GM10266 (cell line): ENCODE measurements at regions not wholly inside any gene's neighbourhood (a gene's known extent, or its start where the extent isn't known, plus 50 kb on each side); places are given as distances from the start of the nearest gene placed in this dataset.

Source experiments
- DNase-seq: peaks from one replicate; pipeline ENCODE4 v3.0.0; 2012; ENCODE audit errors: extremely low spot score
- TF ChIP-seq, protein P1 (sequence below): IDR thresholded peaks from 2 replicates; pipeline ENCODE4 v1.5.1; 2012; ENCODE audit warnings: mild to moderate bottlenecking, low read depth; ENCODE audit not compliant: control insufficient read depth, insufficient read depth; ENCODE audit errors: missing control alignments

DNA sequence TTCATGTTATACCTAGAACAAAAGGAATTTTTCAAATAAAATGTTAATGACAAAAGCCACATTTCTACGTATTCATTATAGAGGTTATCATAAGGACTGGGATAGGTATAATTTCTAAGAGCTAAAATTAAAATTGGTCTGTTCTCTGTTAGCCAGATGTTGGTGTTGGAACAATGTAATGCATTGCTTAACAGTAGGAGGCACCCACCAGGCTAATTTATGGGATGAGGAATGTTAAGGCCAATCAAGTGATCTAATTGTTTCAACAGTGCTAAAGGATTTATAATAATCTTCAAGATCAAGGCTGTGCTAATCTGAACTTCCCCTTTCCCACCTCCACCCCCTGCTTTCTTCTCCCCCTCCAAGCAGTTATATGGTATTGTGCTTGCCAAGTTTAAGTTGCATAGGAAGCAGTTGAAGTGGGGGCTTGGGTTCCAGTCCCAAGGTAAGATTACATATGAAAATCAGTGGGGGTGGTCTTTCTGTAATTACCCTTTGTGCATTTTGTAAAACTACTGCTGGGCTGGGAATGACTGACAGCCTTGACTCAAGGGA, 89.2 kb upstream of the BACH2 start:
- no peak for DNase-seq
- TF ChIP-seq, protein P1, sequence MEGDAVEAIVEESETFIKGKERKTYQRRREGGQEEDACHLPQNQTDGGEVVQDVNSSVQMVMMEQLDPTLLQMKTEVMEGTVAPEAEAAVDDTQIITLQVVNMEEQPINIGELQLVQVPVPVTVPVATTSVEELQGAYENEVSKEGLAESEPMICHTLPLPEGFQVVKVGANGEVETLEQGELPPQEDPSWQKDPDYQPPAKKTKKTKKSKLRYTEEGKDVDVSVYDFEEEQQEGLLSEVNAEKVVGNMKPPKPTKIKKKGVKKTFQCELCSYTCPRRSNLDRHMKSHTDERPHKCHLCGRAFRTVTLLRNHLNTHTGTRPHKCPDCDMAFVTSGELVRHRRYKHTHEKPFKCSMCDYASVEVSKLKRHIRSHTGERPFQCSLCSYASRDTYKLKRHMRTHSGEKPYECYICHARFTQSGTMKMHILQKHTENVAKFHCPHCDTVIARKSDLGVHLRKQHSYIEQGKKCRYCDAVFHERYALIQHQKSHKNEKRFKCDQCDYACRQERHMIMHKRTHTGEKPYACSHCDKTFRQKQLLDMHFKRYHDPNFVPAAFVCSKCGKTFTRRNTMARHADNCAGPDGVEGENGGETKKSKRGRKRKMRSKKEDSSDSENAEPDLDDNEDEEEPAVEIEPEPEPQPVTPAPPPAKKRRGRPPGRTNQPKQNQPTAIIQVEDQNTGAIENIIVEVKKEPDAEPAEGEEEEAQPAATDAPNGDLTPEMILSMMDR: no peak

DNA sequence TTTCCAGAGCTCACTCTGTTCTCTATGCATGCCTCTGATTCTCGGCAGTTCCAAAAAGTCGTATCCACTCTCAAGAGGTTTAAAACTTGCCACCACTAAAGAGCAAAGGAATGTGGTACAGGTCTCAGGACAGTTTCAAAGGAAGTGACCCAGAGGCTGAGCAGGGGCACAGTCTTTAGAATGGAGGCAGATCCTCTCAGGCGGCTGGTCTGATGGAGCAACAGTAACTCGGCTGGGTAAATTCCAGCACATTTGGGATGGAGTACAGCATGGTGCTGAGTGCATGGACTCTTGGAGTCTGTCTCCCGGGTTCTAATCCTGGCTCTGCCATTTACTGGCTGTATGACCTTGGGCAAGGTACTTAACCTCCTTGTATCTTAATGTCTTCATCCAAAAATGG, 88.1 kb upstream of the BACH2 start:
- DNase-seq: no peak
- TF ChIP-seq, protein P1: no peak

DNA sequence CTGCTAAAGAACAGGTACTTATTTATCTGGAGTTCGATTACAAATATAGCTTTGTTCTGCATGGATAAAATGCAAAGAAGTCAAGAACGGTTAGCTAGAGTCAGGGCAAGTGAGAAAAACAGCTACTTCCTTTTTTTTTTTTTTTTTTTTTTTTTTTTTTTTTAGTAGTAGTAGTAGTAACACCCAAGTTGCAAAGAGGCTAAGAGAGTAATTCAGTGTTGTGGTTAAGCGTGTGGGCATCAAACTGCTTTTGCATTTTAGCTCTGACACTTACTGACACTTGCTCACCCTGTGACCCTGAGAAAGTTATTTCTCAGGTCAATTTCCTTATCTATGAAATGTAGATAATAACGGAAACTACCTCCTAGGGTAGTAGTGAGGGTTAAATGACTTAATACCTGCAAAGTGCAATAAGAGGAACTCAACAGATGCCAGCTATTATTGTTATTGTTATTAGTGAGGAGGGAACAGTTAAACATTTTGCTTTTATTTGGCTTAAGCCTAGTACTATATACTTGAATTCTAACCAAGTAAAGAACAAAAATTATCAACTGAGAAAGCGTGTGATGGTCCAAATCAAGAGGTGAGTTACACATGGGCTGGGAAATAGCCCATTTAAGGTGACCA, 86.7 kb upstream of the BACH2 start:
- DNase-seq: no peak
- TF ChIP-seq, protein P1: no peak

DNA sequence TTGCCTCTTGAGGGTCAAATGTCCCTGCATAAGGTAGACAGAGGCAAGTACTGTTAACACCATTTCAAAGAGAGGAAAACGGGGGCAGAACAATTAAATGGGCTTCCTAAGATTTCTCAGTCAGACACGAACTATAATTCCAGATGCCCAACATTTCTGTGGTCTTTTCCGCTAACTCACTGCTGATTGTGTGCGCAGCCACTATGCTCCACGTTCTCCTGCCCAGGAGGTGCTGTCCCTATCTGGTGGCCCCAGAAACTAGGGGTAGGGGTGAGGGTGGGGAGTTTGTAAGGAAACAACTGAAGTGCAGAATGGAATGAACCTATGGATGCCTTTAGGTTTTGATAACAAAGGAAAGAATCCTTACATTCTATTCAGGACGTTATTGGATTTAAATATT, 86.1 kb upstream of the BACH2 start:
- TF ChIP-seq, protein P1: no peak
- DNase-seq: no peak

DNA sequence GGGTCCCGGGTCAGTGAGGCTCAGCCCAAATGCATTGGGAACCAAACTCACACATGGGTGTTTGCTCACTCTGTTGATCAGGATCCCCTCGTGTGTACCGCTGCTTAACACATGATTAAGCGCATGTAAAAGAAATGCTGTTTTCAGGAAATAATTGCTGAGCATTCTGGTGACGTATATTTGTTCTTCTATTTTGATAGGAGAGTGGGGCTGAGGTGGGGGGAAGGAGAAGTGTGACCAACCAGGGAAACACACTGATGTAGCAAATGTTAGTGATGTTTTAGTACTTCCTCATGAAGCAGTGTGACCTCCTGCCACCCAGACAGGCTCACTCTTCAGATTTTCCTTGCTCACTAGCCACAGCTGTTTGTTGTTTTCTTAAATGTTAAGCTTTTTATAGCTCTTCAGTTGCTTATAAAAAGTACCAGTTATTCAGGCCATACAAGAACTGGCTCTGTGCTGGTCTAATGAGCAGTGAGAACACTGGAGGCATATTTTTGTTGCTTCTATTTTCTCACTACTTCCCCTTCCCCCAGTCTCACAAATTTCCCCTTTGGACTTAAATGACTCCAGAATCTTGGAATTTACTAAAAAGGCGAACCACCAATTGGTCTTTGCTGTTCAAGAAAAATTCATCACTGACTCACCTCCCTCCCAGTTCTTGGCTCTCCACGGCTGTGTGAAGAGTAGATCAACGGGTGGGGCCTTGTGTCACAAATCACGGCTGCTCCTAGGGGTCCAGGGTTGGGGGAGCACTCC, 79.2 kb upstream of the BACH2 start:
- no peak for DNase-seq
- TF ChIP-seq, protein P1: no peak

DNA sequence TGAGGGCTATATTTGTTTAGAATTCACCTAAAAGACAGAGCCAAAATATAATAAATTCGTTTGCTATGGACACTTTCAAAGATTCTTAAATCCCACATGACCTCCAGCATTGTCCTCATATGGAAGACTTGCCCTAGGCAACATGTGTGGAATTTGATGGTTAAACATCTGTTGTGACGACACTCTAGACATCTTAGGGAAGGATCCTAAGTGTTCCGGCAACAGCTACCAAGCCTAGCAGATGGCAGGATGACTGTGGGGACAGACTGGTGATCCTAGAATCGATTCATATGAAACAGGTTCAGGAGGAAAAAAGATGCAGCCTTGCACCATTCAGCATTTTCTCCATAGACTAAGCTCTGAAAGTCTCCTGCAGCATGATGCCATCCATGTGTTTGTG, 77.6 kb upstream of the BACH2 start:
- no peak for DNase-seq

More for the DNA sequence above, 77.6 kb upstream of the BACH2 start:
- TF ChIP-seq, protein P1: no peak
